Memory B cell (primary cell): ENCODE measurements at regions not wholly inside any gene's neighbourhood (a gene's known extent, or its start where the extent isn't known, plus 50 kb on each side); places are given as distances from the start of the nearest gene placed in this dataset.
"Not testable (repeated sequence)": the region's sequence is repeated elsewhere in the genome, so short reads cannot be mapped to it uniquely, and the experiment has no call there.

ENCODE experiments used
- ATAC-seq: fragments of 150-1000 bp; cut with Tn5 transposase; 2 replicates; pipeline ENCODE4 v1.10.0; 2021; ENCODE audit warnings: low read depth, mild to moderate bottlenecking, moderate library complexity
- DNase-seq, 2 donors: peaks; one replicate each; pipeline ENCODE4 v3.0.0; 2022; ENCODE audit warnings: low spot score in 2 of 2
- H3K27ac Mint-ChIP-seq: one replicate; pipeline ENCODE4 v1.8.0; 2022; ENCODE audit warnings: mild to moderate bottlenecking, moderate library complexity, mixed read lengths
- H3K27me3 Mint-ChIP-seq: one replicate; pipeline ENCODE4 v1.8.0; 2022; ENCODE audit warnings: mixed read lengths
- H3K36me3 Mint-ChIP-seq: one replicate; pipeline ENCODE4 v1.8.0; 2022; ENCODE audit warnings: mild to moderate bottlenecking, mixed read lengths
- H3K4me1 Mint-ChIP-seq: one replicate; pipeline ENCODE4 v1.8.0; 2022; ENCODE audit warnings: mixed read lengths
- H3K4me3 Mint-ChIP-seq: one replicate; pipeline ENCODE4 v1.8.0; 2022; ENCODE audit warnings: mild to moderate bottlenecking, moderate library complexity, mixed read lengths
- H3K9me3 Mint-ChIP-seq: one replicate; pipeline ENCODE4 v1.8.0; 2022; ENCODE audit warnings: mixed read lengths

DNA sequence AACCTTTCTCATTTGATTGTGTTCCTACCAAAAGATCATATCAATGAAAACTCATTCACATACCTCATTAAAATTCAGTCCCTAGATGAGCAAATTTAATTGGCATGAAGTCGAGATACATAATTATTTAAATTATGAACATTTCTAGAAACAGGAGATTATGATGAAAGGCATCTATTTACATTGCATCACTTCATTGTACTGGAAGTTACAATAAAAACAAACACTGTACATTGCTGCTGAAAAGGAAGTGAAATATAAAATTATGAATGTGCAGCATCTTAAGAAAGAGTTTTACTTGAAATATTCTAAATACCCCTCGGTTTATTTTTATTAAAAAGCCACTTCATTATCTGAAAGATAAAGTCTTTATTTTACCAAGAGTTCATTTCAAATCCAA, 163.4 kb upstream of the ZNF385D start:
- Mint-ChIP-seq H3K27ac (no peak overlapping the region), H3K4me1 (no peaks in the 10 kb centered on the region), H3K9me3 (peaks cover 1% of the 10 kb centered on the region), H3K36me3 (no peaks in the 10 kb centered on the region), H3K4me3 (no peak overlapping the region), H3K27me3 (no peaks in the 10 kb centered on the region)
- ATAC-seq (no peak), DNase-seq (no peak)

DNA sequence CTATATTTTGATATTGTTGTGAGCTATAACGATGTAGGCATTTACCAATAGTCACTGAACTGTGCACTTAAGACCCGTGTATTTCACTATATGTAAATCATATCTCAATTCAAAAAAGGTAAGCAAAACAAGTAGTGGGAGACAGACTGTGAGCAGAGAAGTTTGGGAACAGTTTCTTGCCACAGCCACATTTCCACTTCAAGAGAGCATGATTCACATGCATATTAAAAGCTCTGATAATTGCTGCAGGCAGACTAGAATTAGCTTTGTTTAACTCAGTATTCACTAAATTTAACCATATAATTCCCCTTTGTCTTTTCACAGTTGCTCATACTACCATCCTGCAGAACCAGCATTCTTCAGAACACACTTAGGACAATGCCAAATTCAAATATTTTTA, 168.4 kb upstream of the ZNF385D start:
- DNase-seq (no peak), ATAC-seq (no peak)
- no peak overlapping the region for H3K4me3 Mint-ChIP-seq
- no peaks in the 10 kb centered on the region for H3K4me1 Mint-ChIP-seq
- peaks cover 5% of the 10 kb centered on the region for H3K9me3 Mint-ChIP-seq
- no peaks in the 10 kb centered on the region for H3K27me3 Mint-ChIP-seq
- H3K36me3 Mint-ChIP-seq: no peaks in the 10 kb centered on the region
- no peak overlapping the region for H3K27ac Mint-ChIP-seq

DNA sequence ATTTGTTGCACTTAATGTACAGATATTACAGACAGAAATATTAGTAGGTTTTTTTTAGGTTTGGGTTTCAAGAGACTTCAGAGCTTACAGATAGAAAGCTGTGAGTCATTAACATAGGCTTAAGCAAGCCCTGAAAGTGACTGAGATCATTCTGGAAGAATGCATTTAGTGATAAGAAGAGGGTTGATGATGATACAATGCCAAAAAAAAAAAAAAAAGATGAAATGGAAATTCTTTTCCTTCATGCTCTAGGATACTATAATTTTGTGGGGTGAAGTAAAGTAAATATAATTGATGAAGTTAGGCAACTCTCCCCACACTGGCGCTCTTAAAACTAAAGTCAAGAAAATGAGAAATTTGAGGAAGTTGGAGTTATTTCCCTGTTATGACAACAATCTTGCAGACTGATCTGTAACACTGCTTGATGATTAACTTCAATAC, 169.4 kb upstream of the ZNF385D start:
- no peak overlapping the region for H3K4me3 Mint-ChIP-seq
- H3K9me3 Mint-ChIP-seq: peaks cover 5% of the 10 kb centered on the region
- H3K27me3 Mint-ChIP-seq: no peaks in the 10 kb centered on the region
- H3K27ac Mint-ChIP-seq: no peak overlapping the region
- H3K4me1 Mint-ChIP-seq: no peaks in the 10 kb centered on the region
- no peaks in the 10 kb centered on the region for H3K36me3 Mint-ChIP-seq
- ATAC-seq (no peak), DNase-seq (no peak)

DNA sequence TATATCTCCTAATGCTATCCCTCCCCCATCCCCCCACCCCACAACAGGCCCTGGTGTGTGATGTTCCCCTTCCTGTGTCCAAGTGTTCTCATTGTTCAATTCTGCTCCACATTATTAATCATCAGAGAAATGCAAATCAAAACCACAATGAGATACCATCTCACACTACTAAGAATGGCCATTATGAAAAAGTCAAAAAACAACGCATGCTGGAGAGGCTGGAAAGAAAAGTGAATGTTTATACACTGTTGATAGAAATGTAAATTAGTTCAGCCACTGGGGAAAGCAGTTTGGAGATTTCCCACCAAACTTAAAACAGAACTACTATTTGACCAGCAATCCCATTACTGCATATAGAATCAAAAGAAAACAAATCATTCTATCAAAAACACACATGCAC, 172.1 kb upstream of the ZNF385D start:
- not testable (repeated sequence) for DNase-seq, ATAC-seq, H3K4me3 Mint-ChIP-seq, H3K27me3 Mint-ChIP-seq, H3K27ac Mint-ChIP-seq, H3K4me1 Mint-ChIP-seq, H3K36me3 Mint-ChIP-seq, H3K9me3 Mint-ChIP-seq

DNA sequence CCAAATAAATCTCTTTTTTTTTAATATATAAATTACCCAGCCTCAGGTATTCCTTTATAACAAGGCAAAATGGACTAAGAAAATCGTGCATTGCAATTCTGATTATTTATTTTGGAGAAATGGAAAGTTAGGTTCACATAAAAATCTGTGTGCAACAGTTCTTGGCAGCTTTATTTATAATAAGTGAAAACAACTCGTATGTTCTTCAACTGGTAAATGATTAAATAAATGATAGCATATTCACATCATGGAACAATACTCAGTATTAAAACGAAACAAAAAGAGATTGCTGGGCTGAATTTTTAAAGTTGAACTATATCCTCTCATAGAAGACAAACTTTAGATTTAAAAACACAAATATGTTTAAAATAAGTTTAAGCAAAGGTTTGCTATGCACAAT, 176.3 kb upstream of the ZNF385D start:
- peaks cover 5% of the 10 kb centered on the region for H3K9me3 Mint-ChIP-seq
- DNase-seq (no peak), ATAC-seq (no peak)
- no peak overlapping the region for H3K27ac Mint-ChIP-seq
- H3K4me3 Mint-ChIP-seq: no peak overlapping the region
- no peaks in the 10 kb centered on the region for H3K4me1 Mint-ChIP-seq
- H3K27me3 Mint-ChIP-seq: no peaks in the 10 kb centered on the region
- no peaks in the 10 kb centered on the region for H3K36me3 Mint-ChIP-seq

DNA sequence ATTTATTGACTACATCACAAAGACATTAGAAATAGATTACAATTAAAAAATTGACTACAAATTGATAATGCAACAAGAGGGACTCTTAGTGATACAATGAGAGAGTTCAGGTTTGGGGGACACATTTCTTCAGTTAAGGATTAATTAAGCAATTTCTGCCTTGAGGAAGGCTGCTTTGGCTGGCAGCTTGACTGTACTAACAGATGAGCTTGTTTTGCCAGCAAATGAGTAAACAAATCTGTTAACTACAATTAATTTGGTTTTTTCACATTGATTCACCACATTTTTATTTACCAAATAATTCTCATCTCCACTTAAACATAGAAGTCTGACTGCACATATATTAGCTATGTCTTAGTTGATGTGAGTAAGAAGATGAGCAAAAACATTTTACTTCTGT, 183.6 kb upstream of the ZNF385D start:
- Mint-ChIP-seq H3K27ac (no peak overlapping the region), H3K36me3 (no peaks in the 10 kb centered on the region), H3K9me3 (peaks cover 7% of the 10 kb centered on the region), H3K4me1 (no peaks in the 10 kb centered on the region), H3K4me3 (no peak overlapping the region), H3K27me3 (no peaks in the 10 kb centered on the region)
- ATAC-seq: no peak
- no peak for DNase-seq

DNA sequence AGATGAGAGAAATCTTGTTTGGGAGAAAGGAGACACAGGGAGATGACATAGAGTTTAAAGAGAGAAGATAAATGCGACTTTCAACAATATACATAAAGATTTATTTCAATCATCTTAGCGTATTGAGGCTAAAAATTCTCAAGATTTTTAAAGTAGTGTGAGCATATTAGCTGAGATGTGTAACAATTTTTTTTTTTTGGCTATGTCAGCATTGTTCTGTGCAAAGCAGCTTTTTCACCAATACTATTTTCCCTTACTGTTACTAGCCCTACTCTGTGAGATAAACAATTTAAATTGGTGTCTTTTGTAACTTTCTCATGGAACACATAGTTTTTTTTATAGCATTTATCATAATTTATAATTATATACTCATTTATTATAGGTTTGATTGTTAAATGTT, 185.2 kb upstream of the ZNF385D start:
- no peaks in the 10 kb centered on the region for H3K36me3 Mint-ChIP-seq
- ATAC-seq (no peak), DNase-seq (no peak)
- no peaks in the 10 kb centered on the region for H3K27me3 Mint-ChIP-seq
- H3K27ac Mint-ChIP-seq: no peak overlapping the region
- no peaks in the 10 kb centered on the region for H3K4me1 Mint-ChIP-seq
- no peak overlapping the region for H3K4me3 Mint-ChIP-seq
- H3K9me3 Mint-ChIP-seq: peaks cover 7% of the 10 kb centered on the region

DNA sequence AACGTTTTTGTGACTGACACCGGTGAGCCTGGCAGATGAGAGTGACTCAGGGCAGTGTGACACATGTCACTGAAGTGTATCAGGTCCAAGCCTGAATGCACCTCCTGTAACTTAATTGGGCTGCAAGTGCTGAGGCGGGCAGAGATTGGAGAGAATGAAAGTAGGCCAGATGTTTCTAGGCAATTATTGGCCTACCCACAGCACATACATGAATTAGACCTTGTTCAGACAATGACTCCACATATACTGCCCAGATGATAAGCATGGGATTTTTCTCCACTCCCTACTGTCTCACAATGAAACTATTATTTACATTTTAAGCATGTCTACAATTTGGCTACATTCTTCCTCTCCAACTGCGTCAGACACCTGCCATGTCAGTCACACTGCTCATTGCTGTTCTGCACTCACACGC, 187.3 kb upstream of the ZNF385D start:
- Mint-ChIP-seq H3K27ac (no peak overlapping the region), H3K4me3 (no peak overlapping the region), H3K36me3 (no peaks in the 10 kb centered on the region), H3K9me3 (peaks cover 5% of the 10 kb centered on the region), H3K27me3 (no peaks in the 10 kb centered on the region), H3K4me1 (no peaks in the 10 kb centered on the region)
- ATAC-seq: no peak
- no peak for DNase-seq

DNA sequence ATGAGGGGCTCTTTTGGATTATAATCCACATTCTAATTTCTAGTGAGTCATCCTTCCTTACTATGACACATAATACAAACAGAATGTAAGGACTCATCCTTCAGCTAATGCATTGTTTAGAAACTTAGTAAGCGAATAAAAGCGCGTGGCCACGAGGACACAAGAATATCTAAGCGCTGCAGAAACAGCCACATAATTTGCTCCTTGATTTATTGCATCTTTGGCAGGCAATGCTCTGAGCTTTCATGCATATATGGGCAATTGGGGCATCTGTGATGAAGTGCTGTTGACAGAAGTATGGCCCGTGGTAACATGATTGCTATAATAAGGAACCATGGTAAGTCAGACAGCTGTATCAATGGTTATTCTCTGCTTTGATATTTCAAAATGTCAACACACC, 191.3 kb upstream of the ZNF385D start:
- no peak overlapping the region for H3K4me3 Mint-ChIP-seq
- no peaks in the 10 kb centered on the region for H3K27me3 Mint-ChIP-seq
- peaks cover 2% of the 10 kb centered on the region for H3K9me3 Mint-ChIP-seq
- ATAC-seq (no peak), DNase-seq (no peak)
- no peaks in the 10 kb centered on the region for H3K4me1 Mint-ChIP-seq
- H3K36me3 Mint-ChIP-seq: no peaks in the 10 kb centered on the region
- no peak overlapping the region for H3K27ac Mint-ChIP-seq

DNA sequence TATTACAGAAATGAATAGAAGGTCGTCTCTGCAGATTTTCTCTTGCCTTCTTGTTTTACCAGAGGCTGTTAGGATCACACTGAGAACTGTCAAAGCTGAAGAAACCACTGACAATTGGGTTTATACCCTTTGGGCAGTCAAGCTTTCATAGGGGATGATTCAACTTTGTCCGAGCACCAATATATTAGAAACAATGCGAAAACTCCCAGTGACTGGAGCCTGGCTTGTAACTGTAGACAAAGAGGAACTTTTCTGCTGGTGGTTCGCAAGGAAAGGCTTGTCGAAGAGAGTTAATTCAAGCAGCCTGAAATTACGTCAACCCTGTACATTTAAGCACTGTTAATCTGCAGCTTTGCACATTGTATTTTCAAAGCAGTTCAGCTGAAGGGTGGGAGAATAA, 193.2 kb upstream of the ZNF385D start:
- ATAC-seq (no peak), DNase-seq (no peak)
- H3K4me1 Mint-ChIP-seq: no peaks in the 10 kb centered on the region
- no peak overlapping the region for H3K27ac Mint-ChIP-seq
- no peak overlapping the region for H3K4me3 Mint-ChIP-seq
- H3K36me3 Mint-ChIP-seq: no peaks in the 10 kb centered on the region
- H3K9me3 Mint-ChIP-seq: no peaks in the 10 kb centered on the region
- H3K27me3 Mint-ChIP-seq: no peaks in the 10 kb centered on the region

DNA sequence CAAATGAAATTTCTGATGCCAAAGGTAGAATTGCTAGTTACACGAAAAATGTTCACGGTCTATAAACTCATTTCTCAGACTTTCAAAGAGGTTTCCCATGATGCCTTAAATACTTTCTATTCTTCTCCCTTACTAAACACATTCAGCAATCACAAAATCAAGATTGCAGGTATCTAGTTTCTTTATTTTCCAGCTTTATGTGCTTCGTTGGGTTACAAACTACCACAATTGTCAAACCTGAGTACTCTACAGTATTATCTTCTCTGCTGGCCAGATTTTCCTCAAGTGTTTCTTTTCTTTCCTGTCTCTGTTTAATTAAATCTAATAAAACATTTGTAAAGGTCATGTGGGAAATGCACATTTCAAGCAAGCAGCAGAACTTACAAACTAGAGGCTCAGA, 201.8 kb upstream of the ZNF385D start:
- Mint-ChIP-seq H3K27ac (no peak overlapping the region), H3K9me3 (peaks cover 7% of the 10 kb centered on the region), H3K36me3 (no peaks in the 10 kb centered on the region), H3K27me3 (no peaks in the 10 kb centered on the region), H3K4me1 (no peaks in the 10 kb centered on the region), H3K4me3 (no peak overlapping the region)
- no peak for DNase-seq
- ATAC-seq: no peak

DNA sequence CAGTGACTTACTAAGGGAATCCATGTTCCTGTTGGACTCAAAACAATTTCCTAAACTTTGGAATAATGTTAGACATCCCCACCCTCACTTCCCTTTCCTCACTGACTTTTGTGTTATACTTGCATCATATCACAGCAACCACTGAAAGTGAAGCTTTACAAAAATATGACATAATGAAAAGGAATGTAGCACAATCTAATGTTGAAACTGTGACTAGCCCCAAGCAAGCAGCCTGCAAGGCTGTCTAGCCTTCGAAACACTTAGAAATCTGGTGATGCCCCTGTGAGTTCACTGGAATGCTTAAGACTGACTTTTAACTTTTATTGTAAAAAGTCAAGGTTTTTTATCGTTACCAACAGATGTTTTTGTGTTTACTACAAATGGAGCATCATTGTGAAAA, 203.7 kb upstream of the ZNF385D start:
- no peaks in the 10 kb centered on the region for H3K4me1 Mint-ChIP-seq
- no peaks in the 10 kb centered on the region for H3K27me3 Mint-ChIP-seq
- H3K27ac Mint-ChIP-seq: no peak overlapping the region
- H3K4me3 Mint-ChIP-seq: no peak overlapping the region
- DNase-seq (no peak), ATAC-seq (no peak)
- no peaks in the 10 kb centered on the region for H3K36me3 Mint-ChIP-seq
- H3K9me3 Mint-ChIP-seq: peaks cover 7% of the 10 kb centered on the region

DNA sequence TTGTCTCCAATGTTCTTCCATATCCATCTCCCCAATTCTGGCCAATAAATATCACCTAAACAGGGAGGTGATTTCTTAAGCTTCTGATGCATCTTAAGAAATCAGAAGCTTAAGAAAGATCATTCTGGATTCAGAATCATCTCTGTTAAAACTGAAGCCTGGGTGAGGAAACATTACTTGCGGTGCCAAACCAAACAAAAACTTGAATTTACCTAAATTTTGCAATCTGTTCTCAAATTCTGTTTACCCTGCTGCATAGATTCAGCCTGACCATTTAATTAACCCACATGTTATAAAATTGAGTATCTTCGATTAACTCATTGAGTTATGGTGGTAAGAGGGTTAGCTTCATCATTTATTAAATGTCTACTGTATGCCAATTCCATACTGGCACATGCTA, 204.4 kb upstream of the ZNF385D start:
- Mint-ChIP-seq H3K27ac (no peak overlapping the region), H3K4me3 (no peak overlapping the region), H3K36me3 (no peaks in the 10 kb centered on the region), H3K27me3 (no peaks in the 10 kb centered on the region), H3K4me1 (no peaks in the 10 kb centered on the region), H3K9me3 (peaks cover 3% of the 10 kb centered on the region)
- DNase-seq: no peak
- no peak for ATAC-seq

DNA sequence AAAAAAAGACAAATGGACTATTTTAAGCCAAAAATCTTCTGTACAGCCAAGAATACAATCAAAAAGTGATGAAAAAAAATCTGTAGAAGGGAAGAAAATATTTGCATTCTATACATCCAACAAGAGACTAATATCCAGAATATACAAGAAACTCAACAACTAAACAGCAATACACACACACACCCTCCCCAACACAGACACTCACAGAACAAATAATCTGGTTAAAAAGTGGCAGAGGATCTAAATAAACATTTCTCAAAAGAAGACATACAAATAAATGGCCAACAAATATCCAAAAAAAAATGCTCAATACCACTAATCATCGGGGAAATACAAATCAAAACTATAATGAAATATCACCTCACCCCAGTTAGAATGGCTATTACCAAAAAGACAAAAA, 209.0 kb upstream of the ZNF385D start:
- no peaks in the 10 kb centered on the region for H3K4me1 Mint-ChIP-seq
- no peak overlapping the region for H3K4me3 Mint-ChIP-seq
- ATAC-seq (no peak), DNase-seq (no peak)
- no peaks in the 10 kb centered on the region for H3K36me3 Mint-ChIP-seq
- H3K27ac Mint-ChIP-seq: no peak overlapping the region
- peaks cover 1% of the 10 kb centered on the region for H3K9me3 Mint-ChIP-seq
- H3K27me3 Mint-ChIP-seq: no peaks in the 10 kb centered on the region

DNA sequence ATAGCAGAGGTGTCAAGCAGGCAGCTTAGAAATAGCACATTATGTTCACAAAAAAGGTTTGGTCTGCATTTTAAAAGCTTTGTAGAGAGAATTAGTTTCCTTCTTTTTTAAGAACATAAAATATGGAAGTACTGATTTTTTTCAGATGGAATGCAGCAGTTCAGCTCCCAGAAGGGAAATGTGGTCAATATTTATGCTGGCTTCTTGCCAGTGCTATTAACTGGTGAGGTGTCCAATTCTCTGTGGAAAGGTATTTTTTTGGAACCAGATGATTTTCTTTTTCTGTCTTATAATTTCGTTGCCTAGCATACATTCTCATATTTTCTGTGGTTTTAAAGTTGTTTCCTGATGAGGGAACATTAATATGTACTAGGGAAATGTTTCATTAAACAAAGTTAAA, 211.4 kb upstream of the ZNF385D start:
- no peak overlapping the region for H3K4me3 Mint-ChIP-seq
- no peaks in the 10 kb centered on the region for H3K36me3 Mint-ChIP-seq
- H3K9me3 Mint-ChIP-seq: peaks cover 1% of the 10 kb centered on the region
- ATAC-seq (no peak), DNase-seq (no peak)
- no peaks in the 10 kb centered on the region for H3K4me1 Mint-ChIP-seq
- no peaks in the 10 kb centered on the region for H3K27me3 Mint-ChIP-seq
- no peak overlapping the region for H3K27ac Mint-ChIP-seq

DNA sequence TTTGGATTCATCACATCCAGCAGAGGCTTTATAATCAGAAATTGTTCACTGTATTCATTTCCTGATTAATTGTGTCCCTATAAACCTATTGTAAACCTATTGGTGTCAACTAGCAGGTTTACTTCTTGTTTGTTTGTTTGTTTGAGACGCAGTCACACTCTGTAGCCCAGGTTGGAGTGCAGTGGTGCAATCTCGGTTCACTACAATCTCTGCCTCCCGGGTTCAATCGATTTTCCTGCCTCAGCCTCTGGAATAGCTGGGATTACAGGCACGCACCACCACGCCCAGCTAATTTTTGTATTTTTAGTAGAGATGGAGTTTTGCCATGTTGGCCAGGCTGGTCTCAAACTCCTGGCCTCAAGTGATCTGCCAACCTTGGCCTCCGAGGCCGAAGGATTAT, 215.4 kb upstream of the ZNF385D start:
- not testable (repeated sequence) for ATAC-seq, H3K27me3 Mint-ChIP-seq, H3K9me3 Mint-ChIP-seq, DNase-seq, H3K4me3 Mint-ChIP-seq, H3K36me3 Mint-ChIP-seq, H3K4me1 Mint-ChIP-seq, H3K27ac Mint-ChIP-seq
